ENCODE measurements at regions not wholly inside any gene's neighbourhood (a gene's known extent, or its start where the extent isn't known, plus 50 kb on each side); places are given as distances from the start of the nearest gene placed in this dataset.
"Not testable (repeated sequence)": the region's sequence is repeated elsewhere in the genome, so short reads cannot be mapped to it uniquely, and the experiment has no call there.

GRCh38 chr9:108047777-108048176, 558.2 kb upstream of the KLF4 start:
- TF ChIP-seq ZNF615 (CRISPR knock-in tag; IDR thresholded peaks at IDR 0.05; ENCODE audit: borderline replicate concordance); ZNF335 (CRISPR knock-in tag; IDR thresholded peaks at IDR 0.05); CTCF (CRISPR knock-in tag; IDR thresholded peaks at IDR 0.05); SMC3 (IDR thresholded peaks at IDR 0.05; ENCODE audit: low read length); ZSCAN12 (CRISPR knock-in tag; IDR thresholded peaks at IDR 0.05); RBM22 (optimal IDR thresholded peaks at IDR 0.05; ENCODE audit: low read length); BHLHE40 (IDR thresholded peaks at IDR 0.05; ENCODE audit: low read length); NR3C1 (CRISPR knock-in tag; IDR thresholded peaks at IDR 0.05); POLR2AphosphoS5 (IDR thresholded peaks at IDR 0.05; ENCODE audit: low read depth, low read length); POLR2A (IDR thresholded peaks at IDR 0.05; ENCODE audit: insufficient read depth in 1 of 2, low read depth in 2 of 2, low read length in 2 of 2); ZFP1 (CRISPR knock-in tag; IDR thresholded peaks at IDR 0.05); FOXP1 (IDR thresholded peaks at IDR 0.05); FOXP1 (CRISPR knock-in tag; IDR thresholded peaks at IDR 0.05); HOXA9 (CRISPR knock-in tag; IDR thresholded peaks at IDR 0.05; ENCODE audit: borderline replicate concordance); MZF1 (CRISPR knock-in tag; IDR thresholded peaks at IDR 0.05; ENCODE audit: borderline replicate concordance): not testable (repeated sequence)

Measured in HepG2 (cell line).